Activated CD8-positive, alpha-beta T cell treated with anti-CD3 and anti-CD28 coated beads for 36 hours (primary cell): ENCODE measurements at regions not wholly inside any gene's neighbourhood (a gene's known extent, or its start where the extent isn't known, plus 50 kb on each side); places are given as distances from the start of the nearest gene placed in this dataset.

ENCODE experiments used
- ATAC-seq: fragments of 200-7000 bp; cut with Tn5 transposase; one replicate; pipeline ENCODE4 v1.10.0; 2021; ENCODE audit warnings: mild to moderate bottlenecking, moderate library complexity
- CTCF ChIA-PET: fragments of 350-600 bp; sonication (Branson Sonifier 250); formaldehyde crosslinking; loops from one replicate; lab custom pipeline; 2021; ENCODE audit warnings: antibody characterized with exemption; lab: Charles Lee
- POLR2A ChIA-PET: fragments of 350-600 bp; sonication (Branson Sonifier 250); formaldehyde crosslinking; loops from one replicate; lab custom pipeline; 2021; ENCODE audit warnings: antibody characterized with exemption; lab: Charles Lee
- DNase-seq: peaks from one replicate; pipeline ENCODE4 v3.0.0-alpha.2; 2020
- H3K27ac Mint-ChIP-seq: one replicate; pipeline ENCODE4 v1.8.0; 2021; ENCODE audit warnings: mild to moderate bottlenecking, mixed read lengths
- H3K27me3 Mint-ChIP-seq: one replicate; pipeline ENCODE4 v1.8.0; 2021; ENCODE audit warnings: mixed read lengths
- H3K36me3 Mint-ChIP-seq: one replicate; pipeline ENCODE4 v1.8.0; 2021; ENCODE audit warnings: low read depth, mixed read lengths
- H3K4me1 Mint-ChIP-seq: one replicate; pipeline ENCODE4 v1.8.0; 2021; ENCODE audit warnings: low read depth, mixed read lengths
- H3K4me3 Mint-ChIP-seq: one replicate; pipeline ENCODE4 v1.8.0; 2021; ENCODE audit warnings: mild to moderate bottlenecking, moderate library complexity, mixed read lengths
- H3K9me3 Mint-ChIP-seq: one replicate; pipeline ENCODE4 v1.8.0; 2021; ENCODE audit warnings: mixed read lengths
- CTCF ChIP-seq: fragments of 200-600 bp; IDR thresholded peaks from one replicate; pipeline ENCODE4 v1.8.0; 2022; ENCODE audit warnings: antibody characterized with exemption, mild to moderate bottlenecking
- intact Hi-C: fragments of 100-400 bp; cut with micrococcal nuclease; formaldehyde crosslinking; loops from one replicate; pipeline ENCODE4 v1.10.0; 2022

- intact Hi-C loops: no loop called here
- Mint-ChIP-seq H3K4me1 (no peaks in the 10 kb centered on the region), H3K27me3 (no peaks in the 10 kb centered on the region), H3K9me3 (no peaks in the 10 kb centered on the region), H3K36me3 (no peaks in the 10 kb centered on the region), H3K27ac (no peak overlapping the region), H3K4me3 (no peak overlapping the region)
- TF ChIP-seq CTCF: no peak
- DNase-seq (no peak), ATAC-seq (no peak)
- CTCF ChIA-PET: no interaction called here
- POLR2A ChIA-PET: no interaction called here
Measured at GRCh38 chr3:144556392-144556791, 584.8 kb downstream of the DIPK2A start.

GRCh38 chr3:144557515-144557914 lies 585.9 kb downstream of the DIPK2A start:
- no peak for ATAC-seq

GRCh38 chr3:144564011-144564410 lies 592.4 kb downstream of the DIPK2A start:
- no peak for ATAC-seq
- ChIA-PET CTCF (no interaction called here), POLR2A (no interaction called here)
- Mint-ChIP-seq H3K4me1 (no peaks in the 10 kb centered on the region), H3K9me3 (no peaks in the 10 kb centered on the region), H3K27ac (no peak overlapping the region), H3K27me3 (no peaks in the 10 kb centered on the region), H3K4me3 (no peak overlapping the region), H3K36me3 (no peaks in the 10 kb centered on the region)
- TF ChIP-seq CTCF: no peak
- DNase-seq: no peak
- intact Hi-C loops: no loop called here

More at GRCh38 chr3:144557515-144557914, 585.9 kb downstream of the DIPK2A start:
- ChIA-PET CTCF (no interaction called here), POLR2A (no interaction called here)
- intact Hi-C loops: no loop called here
- Mint-ChIP-seq H3K4me3 (no peak overlapping the region), H3K36me3 (no peaks in the 10 kb centered on the region), H3K27me3 (no peaks in the 10 kb centered on the region), H3K27ac (no peak overlapping the region), H3K9me3 (no peaks in the 10 kb centered on the region), H3K4me1 (no peaks in the 10 kb centered on the region)
- TF ChIP-seq CTCF: no peak
- no peak for DNase-seq

- no peak for TF ChIP-seq CTCF
- intact Hi-C loops: no loop called here
- H3K27ac Mint-ChIP-seq: no peak overlapping the region
- no peaks in the 10 kb centered on the region for H3K9me3 Mint-ChIP-seq
- no peaks in the 10 kb centered on the region for H3K27me3 Mint-ChIP-seq
- POLR2A ChIA-PET: no interaction called here
- no peak for DNase-seq
- no peak for ATAC-seq
- CTCF ChIA-PET: no interaction called here
- no peaks in the 10 kb centered on the region for H3K4me1 Mint-ChIP-seq
- H3K36me3 Mint-ChIP-seq: no peaks in the 10 kb centered on the region
- H3K4me3 Mint-ChIP-seq: no peak overlapping the region
Measured at GRCh38 chr3:144566320-144566719, 594.7 kb downstream of the DIPK2A start.

- POLR2A ChIA-PET: no interaction called here
- no peak overlapping the region for H3K4me3 Mint-ChIP-seq
- intact Hi-C loops: no loop called here
Measured at GRCh38 chr3:144569651-144570050, 598.0 kb downstream of the DIPK2A start.

More at GRCh38 chr3:144569651-144570050, 598.0 kb downstream of the DIPK2A start:
- no peak for ATAC-seq
- TF ChIP-seq CTCF: no peak
- no peaks in the 10 kb centered on the region for H3K27me3 Mint-ChIP-seq
- no peaks in the 10 kb centered on the region for H3K9me3 Mint-ChIP-seq
- H3K27ac Mint-ChIP-seq: no peak overlapping the region
- no peaks in the 10 kb centered on the region for H3K36me3 Mint-ChIP-seq
- DNase-seq: no peak
- CTCF ChIA-PET: no interaction called here
- no peaks in the 10 kb centered on the region for H3K4me1 Mint-ChIP-seq
